COR-L47 (cell line): ENCODE measurements at regions not wholly inside any gene's neighbourhood (a gene's known extent, or its start where the extent isn't known, plus 50 kb on each side); places are given as distances from the start of the nearest gene placed in this dataset.
"Not testable (repeated sequence)": the region's sequence is repeated elsewhere in the genome, so short reads cannot be mapped to it uniquely, and the experiment has no call there.

Experiments
- DNase-seq: peaks from one replicate; lab custom pipeline; 2025; lab: John Stamatoyannopoulos, UW

DNA sequence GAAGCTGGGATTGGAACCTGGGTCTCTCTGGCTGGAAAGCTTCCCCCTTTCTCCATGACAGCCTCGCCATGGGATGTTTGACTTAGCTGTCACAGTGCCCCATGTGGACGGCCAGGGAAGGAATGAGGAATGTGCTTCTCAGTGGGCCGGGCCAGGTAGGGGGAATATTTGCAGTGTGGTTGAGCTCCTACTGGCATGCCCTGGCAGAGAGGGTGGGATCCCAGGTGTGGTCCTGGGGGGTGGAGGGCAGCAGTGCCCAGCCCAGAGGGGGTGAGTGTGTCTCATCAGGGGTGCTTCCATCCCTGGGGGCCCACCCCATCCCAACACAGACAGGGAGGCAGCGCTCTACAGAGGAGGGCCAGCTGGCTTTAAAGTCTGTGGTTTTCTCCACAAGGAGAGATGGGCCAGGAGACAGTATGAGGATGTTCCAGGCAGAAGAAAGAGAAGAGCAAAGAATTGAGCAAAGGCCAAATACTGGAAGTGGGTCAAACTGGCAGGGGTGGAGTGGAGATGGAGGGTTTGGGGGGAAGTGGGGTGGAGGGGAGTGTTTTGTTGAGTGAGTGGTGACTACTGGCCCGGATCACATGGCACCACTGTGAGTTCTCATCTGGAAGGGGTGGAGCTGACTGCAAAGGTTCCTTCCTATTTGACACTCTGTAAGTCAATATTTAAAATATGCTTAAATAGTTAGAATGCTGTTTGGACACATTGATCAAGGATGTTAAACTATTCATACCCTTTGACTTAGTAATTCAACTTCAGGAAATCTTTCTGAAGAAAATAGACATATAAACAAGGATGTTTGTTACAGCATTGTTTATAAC, 94.0 kb downstream of the MYCN start:
- no peak for DNase-seq

GRCh38 chr2:16033032-16033293, 92.6 kb downstream of the MYCN start:
- DNase-seq: no peak

GRCh38 chr2:16032282-16033031, 92.1 kb downstream of the MYCN start:
- no peak for DNase-seq

DNA sequence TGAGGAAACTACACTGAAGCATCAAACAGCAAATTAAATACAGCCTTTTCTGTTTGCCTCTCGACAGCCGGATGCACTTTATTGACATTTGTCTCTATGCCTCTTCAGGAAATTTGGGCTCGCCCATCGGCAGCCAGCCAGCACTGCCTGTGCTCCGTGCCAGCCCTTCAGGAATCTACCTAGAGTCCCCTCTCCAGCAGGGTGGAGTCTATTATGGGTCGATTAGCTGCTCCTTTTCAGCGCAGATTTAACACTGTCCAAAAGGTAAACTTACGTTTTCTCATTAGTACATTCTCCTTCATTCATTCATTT, 91.5 kb downstream of the MYCN start:
- DNase-seq: peak; percentile 38

DNA sequence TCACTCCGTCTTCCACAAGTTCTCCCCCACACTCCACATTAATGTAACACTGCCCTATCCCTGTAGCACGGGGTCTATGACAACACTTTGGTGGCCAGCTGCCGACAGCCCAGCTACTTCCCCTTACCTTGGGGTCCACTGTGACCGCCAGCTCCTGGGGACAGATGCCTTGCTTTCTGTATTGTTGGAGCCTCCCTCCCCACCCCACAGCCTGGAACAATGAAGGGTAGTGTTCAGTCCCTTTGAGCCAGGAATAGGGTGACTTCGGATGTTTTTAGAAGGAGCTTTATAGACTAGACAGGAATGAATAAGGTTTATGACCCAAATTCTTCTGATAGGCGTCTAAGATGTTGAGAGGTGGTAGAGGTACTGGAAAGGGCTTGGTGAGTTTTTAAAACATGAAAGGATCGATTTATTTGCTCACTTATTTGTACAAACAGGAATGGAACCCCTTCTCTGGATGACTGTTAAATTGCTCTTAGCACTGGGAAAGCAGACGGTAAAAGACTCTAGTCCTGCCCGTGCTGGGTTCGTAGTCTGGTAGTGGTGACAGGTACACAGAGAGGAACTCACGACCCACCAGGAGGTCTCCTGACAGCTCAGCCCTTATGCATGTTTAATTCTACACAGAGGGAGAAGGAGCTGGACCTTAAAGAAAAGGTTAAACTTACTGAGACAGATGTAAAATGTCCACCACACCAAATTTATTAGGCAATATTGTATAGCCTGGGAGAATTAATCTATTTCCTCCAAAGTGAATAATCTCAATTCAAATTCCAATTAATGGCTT, 90.9 kb downstream of the MYCN start:
- no peak for DNase-seq

GRCh38 chr2:16030206-16031057, 90.1 kb downstream of the MYCN start:
- DNase-seq: no peak

DNA sequence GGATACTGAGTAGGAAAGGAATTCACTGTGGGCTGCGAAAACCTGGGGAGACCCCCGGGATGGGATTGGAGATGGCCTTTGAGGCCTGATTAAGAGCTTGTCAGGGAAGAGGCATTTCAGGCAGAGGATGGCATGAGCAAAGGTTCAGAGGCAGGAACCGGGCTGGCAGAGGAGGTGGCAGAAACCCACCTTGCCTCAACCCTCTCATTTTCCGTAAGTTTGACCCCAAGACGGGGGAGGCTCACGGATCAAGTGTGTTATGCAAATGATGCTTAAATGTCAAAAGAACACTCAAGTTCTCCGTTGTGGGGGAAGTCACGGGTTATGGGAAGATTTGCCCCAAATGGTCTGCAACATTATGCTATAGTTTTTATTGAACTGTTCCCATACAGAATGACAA, 88.3 kb downstream of the MYCN start:
- no peak for DNase-seq

DNA sequence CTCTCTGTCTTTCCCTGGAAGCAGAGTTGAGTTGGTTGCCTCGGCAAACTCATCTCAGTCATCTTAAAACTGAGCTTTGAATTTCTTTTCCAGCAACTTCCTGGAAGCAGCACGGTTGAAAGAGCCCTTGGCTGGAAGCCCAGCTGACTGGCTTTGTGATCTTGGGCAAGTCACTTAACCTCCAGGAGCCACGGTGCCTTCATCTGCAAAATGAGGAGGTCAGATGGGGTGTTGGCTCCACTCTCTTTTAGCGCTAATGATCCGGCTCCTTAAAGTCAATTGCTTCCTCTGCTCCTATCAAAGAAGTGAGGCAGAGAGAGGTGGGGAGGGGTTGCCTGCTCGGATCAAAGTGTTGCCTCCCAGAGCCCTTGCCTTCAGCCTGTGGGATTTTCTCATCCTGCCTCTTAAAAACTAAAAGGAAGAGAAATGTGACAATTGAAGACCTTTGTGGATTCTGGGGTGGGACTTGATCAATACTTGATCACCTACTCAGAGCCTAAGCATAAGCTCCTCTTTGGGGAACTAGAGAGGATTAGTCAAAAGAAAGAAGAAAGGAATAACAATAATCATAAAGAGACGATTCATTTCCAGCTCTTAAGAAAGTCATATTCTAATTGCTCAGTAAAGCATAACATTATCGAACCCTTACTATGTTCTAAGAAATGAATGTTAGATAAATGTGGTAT, 86.6 kb downstream of the MYCN start:
- no peak for DNase-seq

DNA sequence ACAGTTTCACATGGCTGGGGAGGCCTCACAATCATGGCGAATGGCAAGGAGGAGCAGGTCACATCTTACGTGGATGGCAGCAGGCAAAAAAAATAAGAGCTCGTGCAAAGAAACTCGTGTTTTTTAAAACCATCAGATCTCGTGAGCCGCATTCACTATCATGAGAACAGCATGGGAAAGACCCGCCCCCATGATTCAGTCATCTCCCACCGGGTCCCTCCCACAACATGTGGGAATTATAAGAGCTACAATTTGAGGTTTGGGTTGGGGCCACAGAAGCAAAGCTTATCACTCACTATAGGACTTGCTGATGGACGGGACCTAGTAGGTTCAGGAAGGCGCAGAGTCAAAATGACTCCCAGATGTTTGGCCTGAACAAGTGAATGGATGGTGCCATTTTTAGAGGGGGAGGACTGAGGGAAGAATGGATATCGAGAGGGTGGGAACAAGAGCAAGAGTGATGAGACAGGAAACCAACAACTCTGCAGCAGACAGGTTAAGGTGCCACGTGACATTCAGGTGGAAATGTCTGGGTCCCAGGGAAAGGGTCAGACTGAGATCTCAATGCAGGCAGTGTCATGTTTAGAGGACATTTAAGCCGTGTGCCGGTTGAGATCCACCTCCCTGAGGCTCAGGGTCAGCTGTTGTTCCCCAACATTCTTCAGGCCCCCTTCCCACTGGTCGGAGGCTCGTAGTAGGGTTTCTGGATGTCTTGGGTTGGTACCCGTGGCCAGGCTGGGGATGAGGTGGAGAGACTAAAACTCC, 85.7 kb downstream of the MYCN start:
- DNase-seq: no peak

- no peak for DNase-seq
These were observed 85.0 kb downstream of the MYCN start for GRCh38 chr2:16025211-16025875.

GRCh38 chr2:16024628-16025027, 84.3 kb downstream of the MYCN start:
- not testable (repeated sequence) for DNase-seq

DNA sequence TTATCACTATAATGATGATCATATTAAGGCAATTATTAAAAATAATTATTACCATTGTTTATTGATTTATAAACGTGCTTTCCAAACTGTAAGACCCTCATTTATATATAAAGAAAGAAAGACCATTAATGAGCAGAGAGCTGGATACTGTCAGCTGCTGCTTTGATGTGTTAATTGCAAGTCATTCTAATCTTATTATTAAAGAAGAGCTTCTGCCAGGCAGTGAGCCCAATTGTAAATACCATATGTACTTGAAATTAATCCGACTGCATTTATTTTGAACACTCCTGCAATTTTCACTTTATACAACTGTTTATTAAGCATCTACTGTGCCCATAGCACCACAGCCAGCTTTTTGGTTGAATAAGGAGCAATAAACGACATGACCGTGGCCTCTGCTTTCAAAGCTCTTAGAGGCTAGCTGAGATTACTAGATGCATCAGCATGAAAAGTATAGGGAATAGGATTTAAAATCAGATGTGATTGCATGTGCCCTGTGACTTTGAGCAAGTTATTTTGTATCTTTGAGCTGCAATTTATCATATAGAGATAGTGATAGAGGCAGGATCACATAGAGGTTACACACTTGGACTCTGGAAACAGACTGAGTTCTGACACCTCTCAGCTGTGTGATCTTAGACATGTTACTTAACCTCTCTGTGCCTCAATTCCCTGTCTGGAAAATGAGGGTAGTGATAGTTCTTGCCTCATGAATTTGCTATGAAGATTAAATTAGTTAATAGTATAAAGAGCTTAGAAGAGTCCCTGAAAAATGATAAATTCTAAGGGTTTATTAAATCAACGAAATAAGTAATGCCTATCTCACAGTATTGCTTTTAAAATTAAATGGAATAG, 83.4 kb downstream of the MYCN start:
- no peak for DNase-seq

GRCh38 chr2:16022548-16023240, 82.3 kb downstream of the MYCN start:
- no peak for DNase-seq

DNA sequence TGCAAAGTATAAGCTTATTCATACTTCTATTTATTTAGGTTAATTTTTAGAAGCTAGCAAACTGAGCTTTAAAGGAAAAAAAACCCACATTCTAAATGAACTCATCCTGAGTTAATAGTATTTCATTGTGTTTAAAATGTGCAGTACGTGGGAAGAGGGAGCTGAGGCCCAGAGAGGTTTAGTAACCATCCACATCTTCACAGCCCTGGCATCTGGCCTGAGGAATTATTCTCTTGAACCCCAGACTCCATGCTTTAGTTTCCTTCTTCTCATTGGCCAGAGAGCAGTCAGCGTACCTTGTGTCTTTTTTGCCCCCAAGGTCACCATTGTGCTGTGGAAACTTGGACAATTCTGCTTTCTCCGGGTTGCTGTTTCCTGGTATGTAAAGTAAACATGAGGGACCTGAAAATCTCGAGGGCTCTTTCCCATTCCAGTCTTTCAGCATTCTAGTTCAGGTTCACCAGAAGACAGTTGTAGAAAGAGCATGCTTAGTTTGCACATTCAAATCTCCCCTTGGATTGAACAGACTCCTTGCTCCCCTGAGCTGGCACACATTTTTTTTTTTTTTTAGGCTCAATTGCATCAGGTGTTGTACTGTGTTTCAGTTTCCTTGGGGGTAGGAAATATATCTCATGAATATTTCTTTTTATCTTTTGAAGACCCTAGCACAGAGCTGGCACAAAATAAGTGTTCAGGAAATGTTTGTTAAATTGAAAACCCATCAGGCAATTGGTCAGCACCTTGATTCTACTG, 81.4 kb downstream of the MYCN start:
- no peak for DNase-seq

DNA sequence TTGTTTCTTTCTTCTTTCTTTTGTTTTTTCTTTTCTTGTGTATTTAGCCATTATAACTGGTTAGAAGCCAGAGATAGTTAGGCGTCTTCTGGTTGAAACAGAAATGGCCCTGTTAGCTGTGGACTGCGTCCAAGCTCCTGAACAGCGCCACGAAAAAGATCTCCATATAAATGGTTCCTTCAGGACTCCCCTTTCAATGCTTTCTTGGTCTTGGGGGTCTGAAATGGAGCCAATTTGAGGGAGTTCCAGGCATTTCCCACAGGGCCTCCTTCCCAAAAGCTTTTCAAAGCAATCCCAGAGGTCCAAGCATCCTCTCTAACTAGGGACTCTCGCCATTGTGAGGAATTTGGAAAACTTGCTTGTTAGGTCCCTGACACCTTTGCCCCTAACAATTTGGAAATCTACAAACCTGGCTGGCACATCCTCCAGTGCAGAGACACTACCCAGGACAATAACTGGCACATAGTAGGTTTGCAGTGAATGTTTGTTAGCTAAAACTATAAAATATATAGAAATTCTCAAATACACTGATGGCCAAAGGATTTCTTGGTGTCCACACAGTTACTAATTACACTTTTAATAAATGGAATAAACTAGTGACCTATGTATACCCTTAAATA, 80.1 kb downstream of the MYCN start:
- DNase-seq: no peak

GRCh38 chr2:16019617-16020351, 79.4 kb downstream of the MYCN start:
- DNase-seq: no peak

DNA sequence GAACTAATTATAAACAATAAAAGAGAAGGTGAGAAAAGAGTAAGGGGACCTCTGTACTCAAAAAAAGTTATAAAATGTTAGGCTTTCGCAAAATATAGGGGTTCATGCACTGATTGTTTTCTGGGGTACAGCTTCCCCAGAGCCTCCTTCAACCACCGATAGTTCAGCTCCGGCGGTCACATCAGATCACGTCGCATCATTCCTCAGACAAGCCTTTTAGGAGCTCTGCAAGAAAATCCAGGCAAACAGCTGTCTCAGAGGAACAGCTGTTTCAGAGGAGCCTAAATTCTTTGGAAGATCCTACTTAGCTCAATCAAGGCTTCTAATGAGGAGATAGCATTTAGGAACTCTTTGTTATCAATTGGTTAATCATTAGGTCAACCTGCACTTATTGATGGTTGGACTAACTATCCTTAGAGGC, 78.7 kb downstream of the MYCN start:
- no peak for DNase-seq
